OCI-LY1 (cell line): ENCODE measurements at regions not wholly inside any gene's neighbourhood (a gene's known extent, or its start where the extent isn't known, plus 50 kb on each side); places are given as distances from the start of the nearest gene placed in this dataset.

Experiments
- H2AFZ ChIP-seq: fragments of 200-600 bp; sonication (generic), shearing (Covaris generic); 2 replicates; pipeline ENCODE4 v1.6.0; 2014; ENCODE audit warnings: antibody characterized with exemption, mild to moderate bottlenecking, low read length
- H3F3A ChIP-seq: fragments of 200-600 bp; sonication (generic), shearing (Covaris generic); 2 replicates; pipeline ENCODE4 v1.6.0; 2014; ENCODE audit warnings: mild to moderate bottlenecking, antibody characterized with exemption, low read length, moderate library complexity; ENCODE audit not compliant: insufficient read depth
- H3K27ac ChIP-seq: fragments of 200-600 bp; sonication (generic); 2 replicates; pipeline ENCODE4 v1.5.1; 2014; ENCODE audit warnings: low read length, mixed run types, mild to moderate bottlenecking, low read depth; ENCODE audit not compliant: poor library complexity, severe bottlenecking
- H3K27me3 ChIP-seq: fragments of 200-600 bp; sonication (generic); 2 replicates; pipeline ENCODE4 v1.6.0; 2014; ENCODE audit warnings: antibody characterized with exemption, mild to moderate bottlenecking, low read length, moderate library complexity; ENCODE audit not compliant: insufficient read depth
- H3K36me3 ChIP-seq: fragments of 200-600 bp; sonication (generic); 2 replicates; pipeline ENCODE4 v1.6.1; 2014; ENCODE audit warnings: mild to moderate bottlenecking, antibody characterized with exemption, low read length, moderate library complexity, mixed read lengths; ENCODE audit not compliant: insufficient read depth
- H3K4me1 ChIP-seq: fragments of 200-600 bp; sonication (generic); 2 replicates; pipeline ENCODE4 v1.5.1; 2014; ENCODE audit warnings: mild to moderate bottlenecking, low read length, moderate library complexity; ENCODE audit not compliant: insufficient read depth, severe bottlenecking
- H3K4me2 ChIP-seq: fragments of 200-600 bp; sonication (generic), shearing (Covaris generic); 2 replicates; pipeline ENCODE4 v1.6.1; 2014; ENCODE audit warnings: low read length
- H3K4me3 ChIP-seq: fragments of 200-600 bp; sonication (generic); 2 replicates; pipeline ENCODE4 v1.5.1; 2014; ENCODE audit warnings: low read length, low read depth, mild to moderate bottlenecking, mixed read lengths; ENCODE audit not compliant: poor library complexity, severe bottlenecking
- H3K79me2 ChIP-seq: fragments of 200-600 bp; shearing (Covaris generic); 2 replicates; pipeline ENCODE4 v1.6.1; 2016; ENCODE audit warnings: mixed run types, low read length, mixed read lengths; ENCODE audit not compliant: insufficient read depth
- H3K9ac ChIP-seq: fragments of 200-600 bp; sonication (generic), shearing (Covaris generic); 2 replicates; pipeline ENCODE4 v1.6.1; 2014; ENCODE audit warnings: mild to moderate bottlenecking, low read length, mixed read lengths
- H3K9me2 ChIP-seq: fragments of 200-600 bp; sonication (generic), shearing (Covaris generic); 2 replicates; pipeline ENCODE4 v1.6.1; 2014; ENCODE audit warnings: low read depth, mild to moderate bottlenecking, low read length, mixed read lengths
- H3K9me3 ChIP-seq: fragments of 200-600 bp; shearing (Covaris generic); 2 replicates; pipeline ENCODE4 v1.6.1; 2014; ENCODE audit warnings: low read length, mixed read lengths
- H4K20me1 ChIP-seq: fragments of 200-600 bp; sonication (generic), shearing (Covaris generic); 2 replicates; pipeline ENCODE4 v1.6.0; 2016; ENCODE audit warnings: mild to moderate bottlenecking, low read length; ENCODE audit not compliant: insufficient read depth
- CTCF ChIP-seq: fragments of 200-600 bp; sonication (generic), shearing (Covaris generic); IDR thresholded peaks from 2 replicates; pipeline ENCODE4 v1.5.1; 2017; ENCODE audit warnings: mild to moderate bottlenecking, antibody characterized with exemption, low read length, moderate library complexity, mixed read lengths
- EZH2 ChIP-seq: fragments of 200-600 bp; sonication (generic), shearing (Covaris generic); IDR thresholded peaks from 2 replicates; pipeline ENCODE4 v1.8.0; 2017; ENCODE audit warnings: borderline replicate concordance, mixed run types, mild to moderate bottlenecking, antibody characterized with exemption, low read length, moderate library complexity, mixed read lengths

- Histone ChIP-seq H4K20me1 (no peaks in the 10 kb centered on the region), H3K36me3 (no peaks in the 10 kb centered on the region), H3K9me3 (no peaks in the 10 kb centered on the region), H3K4me2 (no peak overlapping the region), H3K4me3 (no peak overlapping the region), H2AFZ (no peak overlapping the region), H3K9me2 (no peaks in the 10 kb centered on the region), H3K27ac (no peak overlapping the region), H3K4me1 (no peaks in the 10 kb centered on the region), H3K79me2 (no peaks in the 10 kb centered on the region), H3F3A (no peaks in the 10 kb centered on the region), H3K27me3 (no peaks in the 10 kb centered on the region), H3K9ac (no peak overlapping the region)
- no peak for TF ChIP-seq EZH2
- no peak for TF ChIP-seq CTCF
These were observed 256.7 kb upstream of the SNX7 start for GRCh38 chr1:98404866-98405265.

GRCh38 chr1:98403963-98404480 is 257.5 kb upstream of the SNX7 start:
- no peak overlapping the region for H3K4me3 ChIP-seq
- no peak overlapping the region for H3K9ac ChIP-seq
- no peak overlapping the region for H2AFZ ChIP-seq
- no peak overlapping the region for H3K27ac ChIP-seq
- H3K9me3 ChIP-seq: no peaks in the 10 kb centered on the region
- no peaks in the 10 kb centered on the region for H3K36me3 ChIP-seq
- H3K79me2 ChIP-seq: no peaks in the 10 kb centered on the region
- no peaks in the 10 kb centered on the region for H3K27me3 ChIP-seq
- no peaks in the 10 kb centered on the region for H3K4me1 ChIP-seq
- no peak overlapping the region for H3K4me2 ChIP-seq
- no peaks in the 10 kb centered on the region for H3F3A ChIP-seq
- no peaks in the 10 kb centered on the region for H3K9me2 ChIP-seq
- no peaks in the 10 kb centered on the region for H4K20me1 ChIP-seq
- TF ChIP-seq CTCF: no peak
- no peak for TF ChIP-seq EZH2

GRCh38 chr1:98402860-98403259 is 258.7 kb upstream of the SNX7 start:
- Histone ChIP-seq H3K4me3 (no peak overlapping the region), H3K4me2 (no peak overlapping the region), H3K9me2 (no peaks in the 10 kb centered on the region), H3K79me2 (no peaks in the 10 kb centered on the region), H3K36me3 (no peaks in the 10 kb centered on the region), H3F3A (no peaks in the 10 kb centered on the region), H3K9me3 (no peaks in the 10 kb centered on the region), H3K27me3 (no peaks in the 10 kb centered on the region), H3K27ac (no peak overlapping the region), H2AFZ (no peak overlapping the region), H3K4me1 (no peaks in the 10 kb centered on the region), H4K20me1 (no peaks in the 10 kb centered on the region), H3K9ac (no peak overlapping the region)
- TF ChIP-seq EZH2: no peak
- no peak for TF ChIP-seq CTCF
